ENCODE measurements at regions not wholly inside any gene's neighbourhood (a gene's known extent, or its start where the extent isn't known, plus 50 kb on each side); places are given as distances from the start of the nearest gene placed in this dataset.

DNA sequence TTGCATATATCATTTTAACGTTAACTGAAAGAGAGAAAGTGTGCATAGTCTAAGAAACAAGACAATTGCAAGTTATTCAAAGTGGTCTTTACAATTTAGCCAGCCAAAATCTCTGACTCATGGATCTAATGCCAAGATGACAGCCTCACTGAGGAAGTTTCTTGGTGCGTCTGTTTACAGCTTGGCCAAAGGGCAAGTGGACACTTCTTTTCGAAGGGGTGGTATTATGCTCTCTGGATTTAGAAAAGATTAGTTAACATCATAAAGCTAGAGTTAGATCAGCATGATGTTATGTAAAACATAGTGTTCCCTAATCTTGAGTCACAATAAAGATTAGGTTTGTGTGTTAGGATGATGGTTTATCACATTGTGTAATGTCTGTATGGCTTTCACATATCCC lies 51.5 kb upstream of the SLC2A13 start:
- DNase-seq = no peak
- intact Hi-C loops (cut with DNase I) = loop anchor here (10.0 kb wide), 2 partner anchors 87 to 157 kb away; no protein-coding TSS in a partner anchor
- peak overlapping the region; percentile 27 for H3K4me3 ChIP-seq

GRCh38 chr12:40156021-40156764 lies 50.3 kb upstream of the SLC2A13 start:
- TF ChIP-seq, protein P1, sequence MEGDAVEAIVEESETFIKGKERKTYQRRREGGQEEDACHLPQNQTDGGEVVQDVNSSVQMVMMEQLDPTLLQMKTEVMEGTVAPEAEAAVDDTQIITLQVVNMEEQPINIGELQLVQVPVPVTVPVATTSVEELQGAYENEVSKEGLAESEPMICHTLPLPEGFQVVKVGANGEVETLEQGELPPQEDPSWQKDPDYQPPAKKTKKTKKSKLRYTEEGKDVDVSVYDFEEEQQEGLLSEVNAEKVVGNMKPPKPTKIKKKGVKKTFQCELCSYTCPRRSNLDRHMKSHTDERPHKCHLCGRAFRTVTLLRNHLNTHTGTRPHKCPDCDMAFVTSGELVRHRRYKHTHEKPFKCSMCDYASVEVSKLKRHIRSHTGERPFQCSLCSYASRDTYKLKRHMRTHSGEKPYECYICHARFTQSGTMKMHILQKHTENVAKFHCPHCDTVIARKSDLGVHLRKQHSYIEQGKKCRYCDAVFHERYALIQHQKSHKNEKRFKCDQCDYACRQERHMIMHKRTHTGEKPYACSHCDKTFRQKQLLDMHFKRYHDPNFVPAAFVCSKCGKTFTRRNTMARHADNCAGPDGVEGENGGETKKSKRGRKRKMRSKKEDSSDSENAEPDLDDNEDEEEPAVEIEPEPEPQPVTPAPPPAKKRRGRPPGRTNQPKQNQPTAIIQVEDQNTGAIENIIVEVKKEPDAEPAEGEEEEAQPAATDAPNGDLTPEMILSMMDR (IDR thresholded peaks at IDR 0.05) = no peak
- Histone ChIP-seq H3K27ac (peak overlapping the region; percentile 79), H3K9me3 (no peaks in the 10 kb centered on the region), H3K36me3 (no peaks in the 10 kb centered on the region), H3K4me1 (peaks cover 20% of the 10 kb centered on the region), H3K27me3 (ENCODE audit: low read depth) (no peaks in the 10 kb centered on the region), H3K4me3 (peak overlapping the region; percentile 27)
- DNase-seq = no peak
- intact Hi-C loops (cut with DNase I) = loop anchor here (10.0 kb wide), 2 partner anchors 89 to 159 kb away; no protein-coding TSS in a partner anchor
- peak; percentile 73 to 84 for ATAC-seq

More for the DNA sequence above, 51.5 kb upstream of the SLC2A13 start:
- Histone ChIP-seq H3K27ac (peak overlapping the region; percentile 79), H3K27me3 (ENCODE audit: low read depth) (no peaks in the 10 kb centered on the region), H3K36me3 (no peaks in the 10 kb centered on the region), H3K9me3 (no peaks in the 10 kb centered on the region), H3K4me1 (peaks cover 20% of the 10 kb centered on the region)
- peak; percentile 33 to 56 for ATAC-seq
- TF ChIP-seq, protein P1 (IDR thresholded peaks at IDR 0.05) = no peak
